Stimulated activated CD8-positive, alpha-beta memory T cell treated with anti-CD3 and anti-CD28 coated beads, Interleukin-2, amount 100 ng/mL, for 48 hours (primary cell): ENCODE measurements at regions not wholly inside any gene's neighbourhood (a gene's known extent, or its start where the extent isn't known, plus 50 kb on each side); places are given as distances from the start of the nearest gene placed in this dataset.

ENCODE experiments used
- DNase-seq, 2 donors: peaks; one replicate each; pipeline ENCODE4 v3.0.0-alpha.2; 2020; ENCODE audit warnings: low read depth in 2 of 2

GRCh38 chr4:187415231-187415630 is 580.3 kb upstream of the ZFP42 start:
- no peak for DNase-seq

- DNase-seq = no peak
Measured at GRCh38 chr4:187416216-187416615, 579.4 kb upstream of the ZFP42 start.

- DNase-seq = no peak
Measured at GRCh38 chr4:187417721-187418120, 577.9 kb upstream of the ZFP42 start.

- DNase-seq = no peak
Measured at GRCh38 chr4:187422655-187423054, 572.9 kb upstream of the ZFP42 start.

DNA sequence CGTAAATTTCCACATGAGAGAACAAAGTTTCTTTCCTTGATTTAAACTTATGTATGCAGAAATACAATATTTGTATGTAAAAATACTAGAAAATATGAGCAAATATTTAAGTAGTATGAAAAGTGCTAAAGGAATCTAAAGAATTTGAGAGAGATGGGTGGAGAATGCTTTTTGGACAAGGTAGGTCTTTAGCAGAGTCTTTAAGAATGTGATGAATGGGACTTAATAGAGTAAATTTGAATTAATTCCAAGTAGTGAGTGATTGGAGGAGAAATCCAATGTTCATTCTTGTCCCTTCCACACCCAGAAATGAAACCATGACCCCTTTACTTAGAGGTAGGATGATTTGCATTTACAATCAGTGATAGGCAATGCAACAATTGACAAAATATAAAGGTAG is 570.9 kb upstream of the ZFP42 start:
- no peak for DNase-seq

DNA sequence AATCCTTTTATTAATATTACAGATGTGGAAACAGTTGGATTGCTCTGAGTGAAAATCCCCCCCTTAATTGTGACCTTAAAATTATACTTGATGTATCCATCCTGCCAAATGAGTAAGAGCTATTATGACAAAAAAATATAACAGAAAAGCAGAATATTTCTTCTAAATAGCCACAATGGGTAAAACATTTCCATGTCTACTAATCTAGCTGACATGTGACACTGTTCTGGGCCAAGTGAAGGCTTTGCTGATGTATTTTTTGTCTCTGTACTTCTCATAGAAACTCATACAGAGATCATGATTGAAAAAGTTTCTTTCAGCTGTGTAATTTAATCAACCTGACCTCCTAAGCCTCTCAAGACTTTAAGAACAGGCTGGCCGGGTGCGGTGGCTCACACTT is 569.1 kb upstream of the ZFP42 start:
- DNase-seq = no peak

DNA sequence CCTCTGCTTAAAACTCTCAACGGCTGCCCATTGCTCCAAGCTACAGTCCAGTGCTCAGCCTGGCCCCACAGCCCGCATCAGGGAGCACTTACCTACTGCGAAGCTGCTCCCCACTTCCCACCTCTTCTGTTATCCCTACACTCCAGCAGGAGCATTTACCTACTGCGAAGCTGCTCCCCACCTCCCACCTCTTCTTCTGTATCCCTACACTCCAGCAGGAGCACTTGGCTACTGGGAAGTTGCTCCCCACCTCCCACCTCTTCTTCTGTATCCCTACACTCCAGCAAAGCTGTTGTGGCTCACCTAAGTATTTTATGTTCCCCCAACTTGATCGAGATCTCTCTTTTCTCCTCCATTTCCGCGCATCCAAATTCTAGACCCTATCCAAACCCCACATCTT is 563.3 kb upstream of the ZFP42 start:
- no peak for DNase-seq

DNA sequence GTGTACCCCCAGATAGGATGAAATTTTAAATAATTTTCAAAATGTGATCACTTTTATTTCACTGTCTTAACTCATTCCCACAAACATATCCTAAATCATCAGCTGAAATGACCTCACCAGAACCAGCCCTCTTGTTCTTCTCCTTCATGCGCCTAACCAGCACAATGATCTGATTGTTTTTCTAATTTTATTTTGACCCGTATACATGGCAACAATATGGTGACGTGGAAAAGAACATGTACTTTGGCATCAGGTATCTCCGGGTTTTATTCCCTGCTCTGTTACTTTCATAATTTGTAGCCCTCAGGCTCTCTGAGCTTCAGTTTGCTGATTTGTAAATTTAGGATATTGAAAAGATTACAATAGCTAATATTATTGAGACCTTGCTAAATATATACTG is 562.4 kb upstream of the ZFP42 start:
- DNase-seq = no peak

DNA sequence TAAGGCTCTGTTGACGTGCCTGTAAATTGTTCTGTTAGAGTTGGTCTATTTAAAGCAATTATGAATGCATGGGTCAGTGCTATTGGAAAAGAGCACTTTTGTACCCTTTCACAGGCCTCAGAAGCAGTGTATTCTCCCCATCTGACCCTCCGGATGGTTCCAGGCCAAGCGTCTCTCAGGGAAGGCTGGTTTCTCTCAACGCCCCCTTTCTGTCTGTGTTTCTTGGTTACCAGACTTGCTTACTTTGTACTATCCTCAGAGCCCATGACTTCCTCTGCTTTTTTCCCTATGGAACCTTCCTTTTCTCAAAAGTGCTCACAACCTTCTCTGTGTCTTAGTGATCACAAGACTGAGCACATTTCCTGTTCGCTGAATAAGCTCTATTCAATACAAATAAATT is 559.3 kb upstream of the ZFP42 start:
- DNase-seq = no peak

DNA sequence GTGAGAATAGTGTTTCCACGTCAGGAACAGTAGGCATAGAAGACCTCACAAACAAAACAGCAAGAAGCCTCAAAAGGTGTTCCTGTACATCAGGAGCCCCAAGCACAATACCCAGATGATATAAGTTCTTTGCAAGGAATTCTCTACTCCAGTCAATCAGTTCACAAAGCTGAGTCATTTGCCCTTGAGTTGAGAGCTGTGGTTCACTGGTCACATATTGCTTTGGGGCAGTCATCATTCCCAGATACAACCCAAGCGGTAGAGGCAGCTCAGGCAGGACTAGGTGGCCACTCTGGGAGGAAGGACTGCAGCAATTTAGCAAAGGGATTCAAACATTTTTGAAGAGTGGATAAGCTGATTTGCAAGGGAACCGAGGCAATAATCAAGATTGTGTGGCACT is 551.5 kb upstream of the ZFP42 start:
- no peak for DNase-seq

DNA sequence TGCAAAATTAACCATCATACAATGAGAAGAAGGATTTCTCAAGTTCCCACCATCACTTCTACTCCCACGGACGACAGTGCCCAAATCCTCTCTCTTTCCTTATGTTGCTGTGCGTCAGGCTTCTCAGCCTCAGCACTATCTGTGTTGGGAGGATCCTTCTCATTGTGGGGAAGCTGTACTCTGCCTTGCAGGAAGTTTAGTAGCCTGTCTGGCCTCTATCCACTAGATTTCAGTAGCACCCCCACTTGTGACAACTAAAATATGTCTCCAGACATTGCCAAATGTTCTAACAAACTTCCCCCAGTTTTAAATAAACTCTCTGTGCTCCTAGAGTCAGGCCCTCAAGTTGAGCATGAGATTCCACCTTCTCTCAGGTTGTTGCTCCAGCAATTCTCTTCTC is 545.9 kb upstream of the ZFP42 start:
- no peak for DNase-seq

DNA sequence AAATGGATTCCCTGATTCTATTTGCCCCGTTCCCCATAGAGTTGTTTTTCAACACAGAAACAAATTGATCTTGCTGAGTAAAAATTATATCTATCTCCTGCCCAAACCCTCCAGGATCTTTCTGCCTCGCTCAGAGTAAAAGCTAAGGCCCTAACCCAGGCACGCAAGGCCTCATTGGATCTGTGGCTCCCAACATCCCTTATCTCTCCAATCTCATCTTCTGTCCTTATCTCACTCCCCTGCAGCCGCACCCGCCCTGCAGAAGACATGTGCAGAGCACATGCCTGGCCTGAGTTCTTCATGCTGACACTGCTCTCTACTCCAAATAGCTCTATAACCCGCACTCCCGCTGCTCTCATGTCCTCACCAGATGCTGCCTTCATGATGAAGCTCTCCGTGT is 543.8 kb upstream of the ZFP42 start:
- no peak for DNase-seq

DNA sequence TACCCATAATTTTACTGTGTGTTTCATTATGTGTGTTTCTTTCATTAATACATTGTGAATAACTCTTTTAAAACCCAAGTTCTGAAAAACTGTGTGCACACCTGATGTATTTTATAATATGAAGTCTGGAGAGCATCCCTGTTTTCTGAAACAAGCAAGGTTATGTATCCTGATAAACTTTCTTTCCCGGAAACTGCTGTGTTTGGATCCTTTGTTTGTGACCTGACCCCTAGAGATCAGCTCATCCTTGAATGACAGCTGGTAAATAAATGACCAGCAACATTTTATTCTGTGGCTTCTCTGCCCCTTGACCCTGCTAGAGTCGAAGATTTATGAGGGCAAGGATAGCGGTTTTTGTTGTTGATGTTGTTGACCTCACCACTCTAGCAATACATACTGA is 535.6 kb upstream of the ZFP42 start:
- DNase-seq = no peak

- no peak for DNase-seq
Measured at GRCh38 chr4:187464573-187464972, 531.0 kb upstream of the ZFP42 start.

GRCh38 chr4:187467224-187467623 is 528.3 kb upstream of the ZFP42 start:
- no peak for DNase-seq

GRCh38 chr4:187469627-187470026 is 525.9 kb upstream of the ZFP42 start:
- DNase-seq = no peak

- no peak for DNase-seq
Measured at GRCh38 chr4:187470061-187470460, 525.5 kb upstream of the ZFP42 start.

GRCh38 chr4:187474238-187474637 is 521.3 kb upstream of the ZFP42 start:
- no peak for DNase-seq

DNA sequence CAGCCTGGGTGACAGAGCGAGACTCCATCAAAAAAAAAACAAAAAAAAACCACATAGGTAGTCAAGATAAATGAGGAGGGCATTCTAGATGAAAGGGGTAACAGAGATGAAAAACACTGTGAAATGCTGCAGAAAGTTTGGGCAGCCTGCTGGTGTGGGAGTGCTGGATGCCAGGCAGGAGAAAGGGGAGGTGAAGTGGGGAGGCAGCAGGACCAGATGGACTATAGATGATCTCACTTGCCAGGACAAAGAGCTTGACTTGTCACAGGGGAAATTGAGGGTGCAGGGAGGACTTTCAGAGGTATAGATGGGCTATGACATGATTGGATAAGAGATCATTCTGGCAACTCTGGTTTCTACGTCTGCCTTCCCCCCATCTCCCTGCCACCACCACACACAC is 519.7 kb upstream of the ZFP42 start:
- no peak for DNase-seq

GRCh38 chr4:187477224-187477623 is 518.3 kb upstream of the ZFP42 start:
- no peak for DNase-seq

DNA sequence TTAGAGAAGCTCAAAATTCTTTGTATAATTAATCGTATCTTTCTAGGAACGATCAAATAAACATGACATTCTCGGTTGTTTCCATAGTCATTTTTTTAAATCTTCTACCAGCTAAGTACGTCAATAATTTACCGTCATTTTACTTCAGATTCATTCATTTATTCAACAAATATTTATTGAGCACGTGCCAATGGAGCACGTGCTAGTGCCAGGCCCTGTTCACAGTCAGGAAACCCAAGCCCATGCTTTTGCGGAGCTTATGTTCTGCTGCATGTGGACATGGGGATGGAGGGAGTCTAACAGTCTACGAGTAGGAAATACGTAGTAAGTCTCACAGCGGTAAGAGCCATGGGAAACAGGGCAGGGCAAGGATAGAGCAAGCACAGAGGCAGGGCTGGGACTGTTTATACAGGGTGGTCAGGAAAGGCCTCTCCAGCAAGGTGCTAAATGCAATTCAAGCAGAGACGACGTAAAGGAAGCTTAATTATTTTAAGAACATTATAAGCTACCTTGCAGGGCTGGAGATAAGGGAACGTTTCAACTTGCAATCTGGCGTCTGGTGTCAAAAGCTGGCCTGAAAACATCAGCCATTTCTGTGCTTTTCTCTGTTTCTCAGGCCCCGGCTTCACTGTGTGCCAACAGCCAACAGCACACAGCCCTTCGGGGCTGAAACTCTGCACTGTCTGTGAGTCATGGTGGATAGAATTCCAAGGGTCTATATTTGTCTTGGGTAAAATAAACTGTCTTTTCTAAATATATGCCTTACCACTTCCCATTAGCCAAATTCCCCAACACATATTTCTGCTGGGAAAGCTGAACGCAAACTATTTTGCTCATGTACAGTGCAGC is 517.1 kb upstream of the ZFP42 start:
- DNase-seq = no peak

DNA sequence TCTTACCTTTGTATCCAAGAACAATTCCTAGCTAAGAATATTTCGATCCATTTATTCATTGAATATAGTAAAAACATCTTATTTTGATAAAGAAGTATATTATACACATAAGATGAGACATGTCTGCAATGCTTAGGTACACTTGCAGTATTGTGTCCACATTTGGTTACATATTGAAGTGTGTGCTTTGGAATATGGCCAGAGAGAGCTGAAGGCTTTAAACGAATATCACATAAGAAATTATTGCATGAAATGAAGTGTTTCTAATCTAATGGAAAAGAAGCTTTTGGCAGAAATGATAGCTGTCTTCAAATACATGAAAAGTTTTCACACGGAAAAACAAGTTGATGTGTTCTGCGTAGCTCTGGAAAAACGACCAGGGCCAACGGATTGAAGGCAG is 516.1 kb upstream of the ZFP42 start:
- no peak for DNase-seq

DNA sequence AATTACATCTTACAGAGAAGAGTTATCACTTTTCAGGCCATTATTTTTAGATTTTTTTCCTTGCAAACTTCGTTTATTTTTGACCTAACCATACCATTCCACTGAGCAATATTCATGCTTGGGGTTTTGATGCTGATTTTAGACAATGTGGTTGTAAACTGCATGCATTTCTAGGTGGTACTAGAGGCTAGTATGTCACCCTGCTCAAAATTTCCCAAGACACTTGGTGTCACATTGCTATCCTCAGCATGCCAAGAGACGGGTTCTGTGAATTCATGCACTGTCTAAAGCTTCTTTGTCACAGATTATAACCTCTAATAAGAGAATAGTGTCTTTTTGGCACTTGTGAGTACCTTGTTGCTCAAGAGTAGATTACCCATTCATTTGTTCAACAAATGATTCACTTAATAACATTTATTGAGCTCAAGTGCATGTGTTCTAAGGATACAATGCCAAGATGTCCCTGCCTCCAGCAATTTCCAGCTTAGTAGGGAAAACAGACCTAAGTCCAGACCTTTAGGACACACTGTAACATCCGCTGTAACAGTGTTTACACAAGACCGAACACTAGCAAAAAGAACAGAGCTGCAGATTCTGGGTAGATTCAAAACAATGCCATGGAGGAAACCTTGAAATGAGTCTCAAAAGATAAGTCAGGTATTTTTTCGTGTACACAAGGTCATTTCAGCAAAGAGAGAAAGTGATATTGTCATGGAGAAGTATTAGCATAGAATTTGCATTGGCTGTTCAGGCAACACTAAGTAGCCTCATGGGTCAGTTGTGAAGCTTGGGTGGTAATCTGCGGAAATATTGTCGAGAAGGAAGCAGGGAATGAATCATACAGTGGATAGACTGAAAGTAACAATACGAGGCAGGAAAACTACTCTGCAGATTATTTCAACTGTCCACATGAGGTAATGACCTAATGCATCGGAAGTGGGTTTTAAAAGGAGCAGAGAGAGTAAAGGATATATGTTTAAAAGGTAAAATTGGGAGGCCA is 515.1 kb upstream of the ZFP42 start:
- DNase-seq = no peak
